NCI-H2196 (cell line): ENCODE measurements at regions not wholly inside any gene's neighbourhood (a gene's known extent, or its start where the extent isn't known, plus 50 kb on each side); places are given as distances from the start of the nearest gene placed in this dataset.
"Not testable (repeated sequence)": the region's sequence is repeated elsewhere in the genome, so short reads cannot be mapped to it uniquely, and the experiment has no call there.

ENCODE experiments used
- DNase-seq: peaks from one replicate; lab custom pipeline; 2025; ENCODE audit not compliant: unreplicated experiment; lab: John Stamatoyannopoulos, UW

- no peak for DNase-seq
Measured at GRCh38 chr11:87778357-87778756, 396.9 kb downstream of the RAB38 start.

DNA sequence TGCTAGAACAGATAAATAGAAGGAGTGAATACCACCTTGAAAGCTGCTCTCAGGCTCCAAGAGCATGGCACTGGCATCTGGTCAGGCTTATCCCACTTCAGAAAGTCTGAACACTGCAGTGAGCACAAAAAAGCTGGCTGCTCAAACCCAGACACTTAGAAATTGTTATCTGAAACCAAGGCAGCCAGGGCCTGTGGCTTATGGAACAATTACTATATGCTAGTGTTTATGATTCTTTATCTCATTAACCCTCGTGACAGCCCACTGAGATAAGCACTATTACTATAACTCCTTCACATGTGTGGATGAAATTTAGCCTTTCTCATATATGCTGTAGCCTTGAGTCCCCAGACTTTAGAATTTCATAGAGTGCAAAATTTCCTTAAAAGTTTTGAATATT, 400.2 kb downstream of the RAB38 start:
- DNase-seq: no peak

- no peak for DNase-seq
Measured at GRCh38 chr11:87769661-87770060, 405.6 kb downstream of the RAB38 start.

GRCh38 chr11:87767615-87768014, 407.6 kb downstream of the RAB38 start:
- DNase-seq: no peak

GRCh38 chr11:87764075-87764474, 411.2 kb downstream of the RAB38 start:
- DNase-seq: not testable (repeated sequence)

- no peak for DNase-seq
Measured at GRCh38 chr11:87754685-87755084, 420.6 kb downstream of the RAB38 start.

- no peak for DNase-seq
Measured at GRCh38 chr11:87753143-87753542, 422.1 kb downstream of the RAB38 start.

DNA sequence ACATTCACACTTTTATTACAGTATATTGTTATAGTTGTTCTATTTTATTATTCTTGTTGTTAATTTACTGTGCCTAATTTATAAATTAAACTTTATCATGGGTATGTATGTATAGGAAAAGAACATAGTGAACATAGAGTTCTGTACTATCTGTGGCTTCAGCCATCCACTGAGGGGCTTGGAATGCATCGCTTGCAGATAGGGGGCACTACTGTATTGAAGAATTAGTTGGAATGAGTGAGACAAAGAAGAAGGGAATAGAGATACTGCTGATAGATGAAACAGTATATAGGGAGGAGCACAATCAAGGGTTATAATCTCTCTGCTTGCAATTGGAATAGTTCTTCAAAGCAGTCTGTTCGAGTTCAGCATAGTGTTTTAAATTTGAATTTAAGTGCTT, 432.2 kb downstream of the RAB38 start:
- DNase-seq: no peak

DNA sequence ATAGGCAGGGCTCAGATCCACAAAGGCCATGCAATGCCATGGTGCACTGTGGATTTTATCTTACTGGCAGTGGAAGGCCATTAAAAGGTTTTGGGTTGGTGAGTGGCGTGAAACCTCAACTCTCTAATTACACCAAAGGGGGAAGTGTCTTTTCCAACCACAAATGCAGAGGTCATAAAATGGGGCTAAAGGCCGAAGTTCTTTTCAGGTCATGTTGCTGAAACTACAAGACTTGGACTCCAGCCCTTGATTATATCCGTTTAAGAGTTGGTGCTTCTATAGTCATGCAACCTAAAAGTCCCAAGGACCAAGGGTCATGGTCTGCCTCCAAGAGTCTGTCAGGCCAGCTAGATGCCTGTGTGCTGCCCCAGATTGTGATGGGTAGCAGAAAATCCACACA, 434.3 kb downstream of the RAB38 start:
- DNase-seq: no peak

GRCh38 chr11:87740451-87740850, 434.8 kb downstream of the RAB38 start:
- DNase-seq: no peak

DNA sequence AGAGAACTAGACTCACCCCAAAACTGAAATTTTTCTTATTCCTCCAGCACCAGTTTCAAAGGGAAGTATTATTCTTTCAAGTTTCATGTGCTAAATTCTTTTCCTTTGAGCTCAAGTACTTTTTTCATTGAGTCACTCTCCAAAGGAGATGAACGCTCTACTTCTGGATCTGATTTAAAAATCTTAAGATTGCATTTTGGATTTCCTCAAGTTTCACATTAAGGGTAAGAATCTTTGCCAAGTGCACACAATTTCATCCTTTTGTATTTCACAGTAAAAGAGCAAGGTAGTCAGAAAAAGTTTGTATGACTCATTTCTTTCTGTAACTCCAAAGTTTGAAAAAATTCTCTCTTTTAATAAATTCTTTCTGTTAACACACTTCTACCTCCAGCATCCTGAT, 435.5 kb downstream of the RAB38 start:
- DNase-seq: no peak

DNA sequence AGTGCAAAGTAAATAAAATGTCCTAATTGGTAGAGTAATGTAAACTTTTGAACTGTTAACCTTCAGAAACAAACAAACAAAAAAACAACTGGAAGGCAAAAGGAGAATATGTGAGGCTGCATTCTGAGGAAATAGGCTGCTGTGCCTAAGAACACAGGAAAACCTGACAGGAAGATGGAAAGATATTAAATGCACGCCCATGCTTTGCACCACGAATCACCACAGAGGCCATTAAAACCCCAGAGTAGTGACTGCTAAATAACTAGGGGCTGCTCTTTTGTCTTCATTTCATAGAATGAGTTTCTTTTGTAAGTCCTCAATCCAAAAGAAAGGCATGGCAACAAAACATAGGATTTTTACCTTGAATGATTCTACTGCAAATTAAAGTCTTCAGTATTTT, 436.0 kb downstream of the RAB38 start:
- no peak for DNase-seq

DNA sequence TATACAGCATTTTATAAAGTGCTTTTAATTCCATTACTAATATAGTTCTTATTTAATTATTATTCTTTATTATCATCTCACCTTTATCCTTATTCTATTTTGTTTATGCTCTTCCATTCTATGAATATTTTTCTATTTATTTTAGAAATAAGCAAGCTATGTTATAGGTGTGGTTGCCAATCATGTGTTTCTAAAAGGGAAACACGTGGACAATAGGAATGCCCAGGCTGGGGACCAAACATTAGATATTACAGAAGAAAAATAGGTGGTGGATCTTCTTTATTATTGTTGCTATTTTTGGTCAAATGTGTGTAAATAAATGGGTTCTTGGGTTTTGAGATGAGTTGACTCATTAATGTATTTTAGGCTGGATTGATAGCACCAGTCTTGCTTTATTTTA, 438.3 kb downstream of the RAB38 start:
- DNase-seq: no peak

- DNase-seq: no peak
Measured at GRCh38 chr11:87726506-87726905, 448.7 kb downstream of the RAB38 start.

- no peak for DNase-seq
Measured at GRCh38 chr11:87724358-87724757, 450.9 kb downstream of the RAB38 start.

DNA sequence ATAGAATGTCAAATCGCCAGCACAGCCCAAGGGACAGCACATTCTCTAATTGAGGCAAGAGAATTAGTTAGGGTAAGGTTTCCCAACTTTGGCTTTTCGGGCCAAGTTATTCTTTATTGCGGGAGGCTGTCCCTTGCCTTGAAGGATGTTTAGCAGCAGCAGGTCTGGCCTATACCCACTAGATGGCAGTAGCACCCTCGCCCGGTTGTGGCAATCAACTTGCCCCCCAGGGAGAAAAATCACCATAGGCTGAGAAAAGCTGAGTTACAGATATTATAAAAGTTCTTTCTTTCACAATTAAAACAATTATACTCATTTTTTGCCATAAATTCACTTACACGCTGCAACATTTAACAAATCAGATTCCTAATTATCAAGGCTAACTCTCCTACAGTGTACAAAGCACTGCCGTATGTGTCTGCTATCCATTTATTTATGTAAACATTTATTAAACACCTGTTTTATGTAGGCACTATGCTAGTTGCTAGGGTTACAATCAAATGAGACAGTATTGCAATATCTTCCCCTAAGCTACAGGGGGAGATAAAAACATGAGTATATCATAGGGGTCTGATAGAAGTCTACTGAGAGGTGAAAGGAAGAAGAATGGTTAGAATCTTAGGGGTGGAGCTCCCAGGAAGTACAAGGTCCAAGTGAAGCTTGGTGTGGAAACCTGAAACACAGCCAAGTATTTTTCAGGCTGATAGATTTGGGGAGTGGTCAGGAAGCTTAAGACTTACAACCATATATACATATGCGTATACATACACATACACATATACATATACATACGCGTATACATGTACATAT, 452.3 kb downstream of the RAB38 start:
- DNase-seq: no peak

DNA sequence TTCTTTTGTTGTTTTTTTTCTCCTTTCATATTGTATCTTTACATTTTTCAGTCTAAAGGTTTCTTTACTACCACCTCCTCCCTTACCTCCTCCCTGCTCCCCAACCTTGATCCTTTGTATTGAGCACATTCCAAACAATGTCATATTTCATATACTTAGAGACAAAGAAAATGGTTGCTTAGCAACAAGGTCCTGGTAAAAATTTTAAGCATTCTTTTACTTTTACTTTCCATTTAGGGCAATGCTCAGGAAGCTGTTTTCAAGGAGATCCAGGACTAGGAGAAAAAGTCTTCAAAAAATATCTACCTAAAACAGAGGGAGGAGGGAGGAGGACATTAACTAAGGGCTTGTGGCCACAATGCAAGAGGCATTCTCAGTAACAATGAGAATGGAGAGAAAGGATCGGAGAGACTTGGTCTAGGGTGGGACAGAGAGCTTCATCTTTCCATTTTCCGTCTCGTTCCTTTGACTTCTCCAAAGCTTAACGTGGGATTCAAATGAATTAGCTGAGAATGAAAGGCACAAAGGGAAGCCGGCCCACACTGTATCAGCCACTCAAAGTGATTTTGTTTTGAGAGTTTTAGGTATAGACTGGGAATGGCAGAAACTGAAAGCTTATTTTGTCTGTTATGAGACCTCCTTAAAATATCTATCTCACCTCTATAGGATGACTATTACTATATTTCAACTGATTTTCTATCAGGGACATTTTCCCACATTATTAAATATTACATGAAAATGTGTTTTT, 455.7 kb downstream of the RAB38 start:
- no peak for DNase-seq

DNA sequence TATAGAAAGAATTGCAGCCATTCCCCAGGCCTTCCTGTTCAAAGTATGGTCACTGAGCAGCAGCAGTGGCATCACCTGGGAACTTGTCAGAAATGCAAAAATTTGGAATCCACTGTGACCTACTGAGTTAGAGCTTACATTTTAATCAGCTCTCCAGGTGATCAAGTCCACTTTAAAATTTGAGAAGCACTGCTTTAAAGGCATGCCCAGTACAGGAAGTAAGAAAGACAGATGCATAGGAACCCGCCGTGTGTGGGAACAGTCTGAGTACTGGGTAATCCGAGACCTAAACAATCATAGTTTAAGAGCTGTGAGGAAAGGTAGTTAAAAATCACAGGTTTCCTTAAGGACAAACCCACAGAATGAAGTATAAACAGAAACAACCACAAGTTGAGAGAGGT, 462.4 kb downstream of the RAB38 start:
- no peak for DNase-seq

- DNase-seq: no peak
Measured at GRCh38 chr11:87712391-87712790, 462.9 kb downstream of the RAB38 start.

DNA sequence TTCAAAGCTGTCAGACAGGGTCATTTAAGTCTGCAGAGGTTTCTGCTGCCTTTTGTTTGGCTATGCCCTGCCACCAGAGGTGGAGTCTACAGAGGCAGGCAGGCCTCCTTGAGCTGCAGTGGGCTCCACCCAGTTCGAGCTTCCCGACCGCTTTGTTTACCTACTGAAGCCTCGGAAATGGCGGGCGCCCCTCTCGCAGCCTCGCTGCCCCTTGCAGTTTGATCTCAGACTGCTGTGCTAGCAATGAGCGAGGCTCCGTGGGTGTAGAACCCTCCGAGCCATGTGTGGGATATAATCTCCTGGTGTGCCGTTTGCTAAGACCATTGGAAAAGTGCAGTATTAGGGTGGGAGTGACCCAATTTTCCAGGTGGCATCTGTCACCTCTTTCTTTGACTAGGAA, 471.7 kb downstream of the RAB38 start:
- not testable (repeated sequence) for DNase-seq

DNA sequence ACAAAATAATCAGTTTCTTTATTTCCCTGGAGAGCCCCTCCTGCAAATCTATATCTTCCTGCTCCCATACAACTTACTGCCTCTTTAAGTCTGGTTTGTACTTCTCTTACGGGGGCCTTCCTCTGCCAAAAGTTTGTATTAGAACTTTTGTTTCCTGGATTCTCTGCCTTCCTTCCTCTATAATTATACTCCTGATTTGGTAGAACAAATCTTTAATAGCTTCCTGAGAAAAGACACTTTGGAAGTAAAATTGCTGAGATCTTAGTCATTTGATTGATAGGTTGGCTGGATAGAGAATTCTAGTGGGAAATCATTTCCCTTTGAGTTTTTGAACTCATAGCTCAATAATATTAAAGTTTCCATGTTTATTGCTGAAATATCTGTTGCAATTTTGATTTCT, 499.2 kb downstream of the RAB38 start:
- no peak for DNase-seq

- no peak for DNase-seq
Measured at GRCh38 chr11:87666730-87667129, 508.5 kb downstream of the RAB38 start.

DNA sequence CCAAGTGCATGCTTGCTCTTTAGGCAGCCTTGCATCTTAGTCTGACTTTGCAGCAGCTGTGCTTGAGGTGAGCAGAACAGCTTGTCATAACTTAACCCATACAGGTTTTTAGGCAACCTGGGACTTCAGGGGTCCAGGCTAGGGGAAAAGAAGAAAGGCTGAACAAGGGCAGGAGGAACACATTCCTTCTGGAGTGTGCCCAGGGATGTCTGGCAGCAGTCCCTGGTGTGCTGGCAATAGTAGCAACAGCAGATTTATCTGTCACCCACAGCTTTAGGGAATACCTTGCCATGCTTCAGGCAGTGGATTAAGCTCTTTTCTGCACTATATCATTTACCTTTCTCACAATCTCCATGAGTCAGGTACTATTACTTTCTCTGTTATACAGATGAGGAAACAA, 513.0 kb downstream of the RAB38 start:
- DNase-seq: no peak
